IPS-15b (cell line): ENCODE measurements at regions not wholly inside any gene's neighbourhood (a gene's known extent, or its start where the extent isn't known, plus 50 kb on each side); places are given as distances from the start of the nearest gene placed in this dataset.
"Not testable (repeated sequence)": the region's sequence is repeated elsewhere in the genome, so short reads cannot be mapped to it uniquely, and the experiment has no call there.

Source experiments
- H3K27me3 ChIP-seq: one replicate; pipeline ENCODE4 v1.6.1; 2013; ENCODE audit warnings: low read length; ENCODE audit not compliant: control insufficient read depth, insufficient read depth
- H3K36me3 ChIP-seq: one replicate; pipeline ENCODE4 v1.6.1; 2013; ENCODE audit warnings: low read length; ENCODE audit not compliant: control insufficient read depth, insufficient read depth
- H3K4me1 ChIP-seq: one replicate; pipeline ENCODE4 v1.6.1; 2013; ENCODE audit warnings: mild to moderate bottlenecking, low read length; ENCODE audit not compliant: control insufficient read depth, insufficient read depth
- H3K4me3 ChIP-seq: one replicate; pipeline ENCODE4 v1.5.1; 2013; ENCODE audit warnings: low read depth, low read length
- H3K9ac ChIP-seq: one replicate; pipeline ENCODE4 v1.6.1; 2013; ENCODE audit warnings: low read depth, mild to moderate bottlenecking, low read length
- H3K9me3 ChIP-seq: one replicate; pipeline ENCODE4 v1.6.1; 2013; ENCODE audit warnings: mild to moderate bottlenecking, low read length; ENCODE audit not compliant: control insufficient read depth, insufficient read depth

DNA sequence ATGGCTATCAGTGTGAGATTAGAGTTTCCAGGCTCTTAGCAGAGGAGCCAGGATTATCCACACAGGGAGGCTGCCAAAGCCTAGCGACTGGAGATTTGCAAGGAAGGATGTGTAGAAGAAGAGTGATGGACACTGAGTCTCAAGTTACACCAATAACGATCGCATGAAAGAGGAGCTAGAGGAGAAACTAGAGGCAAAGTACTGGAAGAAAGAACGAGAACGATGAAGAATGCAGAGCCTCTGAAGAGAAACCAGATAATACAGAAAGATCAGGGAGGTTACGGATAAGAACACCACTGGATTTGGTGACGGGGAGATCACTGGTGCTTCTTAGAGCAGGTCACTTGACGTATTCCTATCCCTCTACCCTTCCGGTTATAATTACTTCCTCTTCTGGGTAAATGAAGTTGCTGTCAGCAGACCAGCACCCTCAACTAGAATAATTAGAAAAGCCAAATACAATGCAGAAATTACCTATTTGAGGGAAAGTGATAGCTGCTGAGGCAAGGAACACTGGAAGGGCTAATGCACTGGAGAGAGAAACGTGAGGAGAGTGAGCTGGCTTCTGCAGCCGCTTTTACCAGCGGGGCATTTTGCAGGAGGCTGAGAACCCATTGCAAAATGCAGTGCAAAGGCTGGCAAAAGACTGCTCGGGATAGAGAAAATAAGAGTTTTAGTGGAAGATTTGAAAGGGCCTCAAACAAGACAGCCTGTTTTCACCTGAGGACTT, 93.1 kb upstream of the HIF1A start:
- peaks cover 13% of the 10 kb centered on the region for H3K4me1 ChIP-seq
- no peaks in the 10 kb centered on the region for H3K27me3 ChIP-seq
- H3K9me3 ChIP-seq: no peaks in the 10 kb centered on the region
- no peak overlapping the region for H3K4me3 ChIP-seq
- H3K36me3 ChIP-seq: no peaks in the 10 kb centered on the region
- H3K9ac ChIP-seq: no peak overlapping the region

DNA sequence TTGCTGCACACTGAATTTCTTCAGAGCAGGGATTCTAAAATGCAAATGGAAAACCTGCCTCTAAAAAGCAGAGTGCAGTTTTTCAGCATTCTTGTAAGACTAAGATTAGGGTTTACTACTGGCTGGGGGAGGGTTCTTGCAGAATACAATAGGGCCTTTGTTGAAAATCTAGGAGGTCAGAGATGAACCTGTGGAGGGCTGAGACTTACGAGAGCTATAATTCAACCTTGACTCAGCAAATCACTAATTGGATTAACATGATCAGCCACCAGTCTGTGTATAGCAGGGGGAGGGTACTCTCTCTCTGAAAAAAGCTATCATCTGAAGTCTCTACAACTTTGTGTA, 92.6 kb upstream of the HIF1A start:
- peaks cover 11% of the 10 kb centered on the region for H3K4me1 ChIP-seq
- H3K9ac ChIP-seq: no peak overlapping the region

DNA sequence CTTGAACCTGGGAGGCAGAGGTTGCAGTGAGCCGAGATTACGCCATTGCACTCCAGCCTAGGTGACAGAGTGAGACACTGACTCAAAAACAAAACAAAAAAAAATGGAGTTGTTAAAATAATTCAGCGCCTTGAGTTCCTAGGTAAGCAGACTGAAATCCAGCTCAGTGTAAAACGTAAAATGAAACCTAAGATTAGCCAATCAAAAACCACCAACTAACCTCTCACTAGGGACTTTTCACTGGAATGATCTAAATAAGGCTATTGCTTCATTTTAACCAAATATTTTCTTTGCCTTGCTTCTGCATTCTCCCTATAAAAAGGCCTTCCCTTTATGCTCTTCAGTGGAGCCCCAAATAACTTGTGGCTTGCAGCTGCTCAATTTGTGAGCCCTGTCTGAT, 91.6 kb upstream of the HIF1A start:
- Histone ChIP-seq H3K36me3 (no peaks in the 10 kb centered on the region), H3K4me1 (peaks cover 12% of the 10 kb centered on the region), H3K27me3 (no peaks in the 10 kb centered on the region), H3K9ac (no peak overlapping the region), H3K4me3 (no peak overlapping the region), H3K9me3 (no peaks in the 10 kb centered on the region)

More for the DNA sequence above, 92.6 kb upstream of the HIF1A start:
- Histone ChIP-seq H3K9me3 (no peaks in the 10 kb centered on the region), H3K4me3 (no peak overlapping the region), H3K36me3 (no peaks in the 10 kb centered on the region), H3K27me3 (no peaks in the 10 kb centered on the region)

DNA sequence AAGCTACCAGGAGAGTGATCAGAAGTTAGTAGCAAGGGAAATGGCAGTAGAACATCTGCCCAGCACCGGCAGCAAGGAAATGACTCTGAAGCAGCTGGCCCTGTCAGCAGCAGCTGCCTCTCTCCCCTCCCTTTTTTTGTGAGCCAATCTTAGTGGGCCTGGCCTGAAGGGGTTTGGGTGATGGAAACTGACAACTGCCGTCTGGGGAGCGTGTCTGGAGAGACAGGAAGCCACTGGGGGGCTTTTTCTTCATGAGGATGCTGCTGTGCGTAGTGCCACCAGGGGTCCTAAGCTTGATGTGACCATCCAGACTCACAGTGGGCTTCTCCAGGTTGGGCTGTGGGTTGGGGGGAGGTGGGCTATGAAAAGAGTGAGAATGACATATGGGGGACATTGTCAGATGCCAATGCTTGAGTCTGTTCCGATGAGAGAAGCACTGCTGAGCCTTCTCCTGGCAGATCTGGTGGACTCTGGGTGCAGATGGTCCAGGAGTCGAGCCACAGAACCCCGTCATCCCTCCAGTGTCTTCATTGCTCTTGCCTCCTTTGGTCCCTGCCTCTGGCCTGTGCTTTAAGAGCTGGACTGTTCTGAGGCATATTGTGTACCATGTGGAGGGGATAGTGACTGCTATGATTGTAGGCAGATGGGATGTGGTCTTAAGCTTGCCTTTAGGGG, 87.6 kb upstream of the HIF1A start:
- Histone ChIP-seq H3K4me1 (peaks cover 19% of the 10 kb centered on the region), H3K9ac (no peak overlapping the region), H3K4me3 (no peak overlapping the region), H3K27me3 (no peaks in the 10 kb centered on the region), H3K36me3 (no peaks in the 10 kb centered on the region), H3K9me3 (no peaks in the 10 kb centered on the region)

DNA sequence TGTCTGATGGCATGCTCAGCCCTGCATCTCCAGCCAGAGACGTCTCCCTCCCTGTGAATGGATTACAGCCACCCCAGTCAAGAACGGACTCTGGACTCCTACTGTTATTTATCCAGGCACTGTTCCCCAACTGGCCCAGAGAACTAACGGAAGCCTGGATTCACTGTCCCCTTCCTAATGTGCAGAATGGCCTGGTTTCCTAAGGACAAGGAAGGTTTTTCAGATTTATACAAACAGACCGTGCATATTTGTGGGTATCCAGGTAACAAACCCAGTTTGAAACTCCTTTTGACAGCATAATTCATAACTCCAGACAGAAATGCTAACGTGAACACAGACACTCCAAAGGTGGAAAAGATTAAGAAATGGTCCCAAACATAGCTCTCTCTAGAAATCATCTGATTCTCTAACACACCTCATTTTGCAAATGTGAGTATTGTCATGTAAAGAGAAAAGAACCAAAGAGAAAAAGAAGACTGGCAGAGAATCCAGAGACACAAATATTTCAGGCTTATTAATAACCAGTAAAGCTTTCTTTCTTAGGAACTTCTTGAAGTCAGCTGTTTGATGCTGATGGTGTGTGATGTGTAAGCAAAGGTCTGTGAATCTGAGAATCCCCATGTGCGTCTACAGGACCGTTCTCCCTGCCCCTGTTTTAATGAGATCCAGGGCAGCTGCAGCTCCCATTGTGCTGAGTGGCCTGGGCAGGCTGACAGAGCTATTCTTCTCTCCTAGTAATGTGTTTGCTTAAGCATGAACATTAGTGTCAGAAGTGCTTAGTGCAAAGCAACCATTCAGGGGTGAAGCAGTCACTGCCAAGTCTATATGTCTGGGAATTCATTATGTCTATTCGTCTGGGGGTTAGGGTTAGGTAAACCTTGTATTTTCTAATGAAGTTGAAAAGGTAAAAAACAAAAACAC, 86.8 kb upstream of the HIF1A start:
- Histone ChIP-seq H3K9ac (no peak overlapping the region), H3K36me3 (no peaks in the 10 kb centered on the region), H3K4me3 (no peak overlapping the region), H3K27me3 (no peaks in the 10 kb centered on the region), H3K9me3 (no peaks in the 10 kb centered on the region), H3K4me1 (peaks cover 19% of the 10 kb centered on the region)

DNA sequence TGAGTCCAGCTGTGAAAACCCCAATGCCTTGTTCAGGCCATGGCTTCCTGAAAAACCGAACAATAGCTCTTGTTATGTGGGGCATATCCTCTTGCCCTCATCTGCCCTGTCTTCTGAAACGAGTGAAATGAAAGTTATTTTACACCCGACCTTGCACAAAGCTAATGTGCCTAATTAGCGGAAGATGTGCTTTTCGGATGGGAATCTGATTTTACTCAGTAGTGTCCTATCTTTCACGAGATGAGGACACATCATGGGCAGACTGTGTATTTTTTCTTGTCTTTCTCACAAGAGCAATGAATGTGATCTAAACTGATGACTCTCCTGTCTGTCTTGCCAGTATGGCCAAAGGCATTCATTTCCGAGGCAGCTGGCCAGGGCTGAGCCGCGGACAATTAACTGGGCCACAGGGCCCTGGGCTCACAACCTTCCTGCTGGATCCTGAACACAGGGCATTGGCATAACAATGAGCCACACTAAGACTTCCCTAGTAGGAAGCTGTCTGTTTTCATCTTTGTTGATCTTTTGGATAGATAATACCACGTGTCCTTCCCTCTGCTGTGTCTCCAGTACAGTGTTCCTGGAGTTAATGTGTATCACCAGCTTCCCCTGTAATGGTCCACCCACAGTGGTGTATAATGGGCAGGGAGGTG, 86.0 kb upstream of the HIF1A start:
- H3K27me3 ChIP-seq: no peaks in the 10 kb centered on the region
- H3K36me3 ChIP-seq: no peaks in the 10 kb centered on the region
- H3K9ac ChIP-seq: no peak overlapping the region
- no peak overlapping the region for H3K4me3 ChIP-seq
- no peaks in the 10 kb centered on the region for H3K9me3 ChIP-seq
- peaks cover 19% of the 10 kb centered on the region for H3K4me1 ChIP-seq

DNA sequence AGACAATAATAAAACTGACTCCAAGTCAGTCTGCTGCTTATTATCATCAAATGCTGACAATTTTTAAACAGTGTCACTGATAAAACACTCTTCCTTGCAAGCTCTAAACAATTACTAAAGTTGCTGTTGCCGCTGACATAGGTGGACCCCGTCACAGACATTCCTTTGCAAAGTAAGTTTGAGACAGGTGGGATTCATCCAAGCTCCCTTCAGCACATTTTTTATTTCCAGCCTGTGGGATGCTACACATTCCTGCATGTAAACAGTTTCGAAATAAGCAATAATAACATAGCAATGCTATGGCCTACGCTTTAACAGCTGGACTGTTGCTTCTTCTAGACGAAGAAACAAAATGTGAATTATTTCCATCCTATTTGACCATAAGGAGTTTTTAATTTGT, 85.4 kb upstream of the HIF1A start:
- Histone ChIP-seq H3K4me3 (no peak overlapping the region), H3K9me3 (no peaks in the 10 kb centered on the region), H3K36me3 (no peaks in the 10 kb centered on the region), H3K4me1 (peaks cover 19% of the 10 kb centered on the region), H3K9ac (no peak overlapping the region), H3K27me3 (no peaks in the 10 kb centered on the region)

DNA sequence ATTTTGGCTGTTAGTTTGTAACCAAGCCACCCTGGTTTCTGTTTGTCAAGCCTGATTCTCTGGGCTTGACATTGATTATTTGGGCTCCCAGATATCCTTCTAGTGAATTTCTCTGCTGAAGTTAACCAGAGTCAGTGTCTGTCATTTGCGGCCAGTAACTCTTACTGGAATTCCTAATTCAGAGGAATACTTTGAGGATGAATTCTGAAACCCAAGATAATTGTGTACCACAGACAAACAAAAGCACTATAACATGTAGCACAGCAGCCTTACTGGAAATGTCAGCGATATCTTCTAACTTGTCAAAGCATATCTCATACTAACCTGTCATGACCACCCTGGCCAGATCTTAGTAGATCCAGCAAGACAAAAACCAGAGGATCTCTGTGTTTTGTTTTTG, 84.4 kb upstream of the HIF1A start:
- Histone ChIP-seq H3K9ac (no peak overlapping the region), H3K27me3 (no peaks in the 10 kb centered on the region), H3K9me3 (no peaks in the 10 kb centered on the region), H3K4me3 (no peak overlapping the region), H3K36me3 (no peaks in the 10 kb centered on the region), H3K4me1 (peaks cover 19% of the 10 kb centered on the region)

DNA sequence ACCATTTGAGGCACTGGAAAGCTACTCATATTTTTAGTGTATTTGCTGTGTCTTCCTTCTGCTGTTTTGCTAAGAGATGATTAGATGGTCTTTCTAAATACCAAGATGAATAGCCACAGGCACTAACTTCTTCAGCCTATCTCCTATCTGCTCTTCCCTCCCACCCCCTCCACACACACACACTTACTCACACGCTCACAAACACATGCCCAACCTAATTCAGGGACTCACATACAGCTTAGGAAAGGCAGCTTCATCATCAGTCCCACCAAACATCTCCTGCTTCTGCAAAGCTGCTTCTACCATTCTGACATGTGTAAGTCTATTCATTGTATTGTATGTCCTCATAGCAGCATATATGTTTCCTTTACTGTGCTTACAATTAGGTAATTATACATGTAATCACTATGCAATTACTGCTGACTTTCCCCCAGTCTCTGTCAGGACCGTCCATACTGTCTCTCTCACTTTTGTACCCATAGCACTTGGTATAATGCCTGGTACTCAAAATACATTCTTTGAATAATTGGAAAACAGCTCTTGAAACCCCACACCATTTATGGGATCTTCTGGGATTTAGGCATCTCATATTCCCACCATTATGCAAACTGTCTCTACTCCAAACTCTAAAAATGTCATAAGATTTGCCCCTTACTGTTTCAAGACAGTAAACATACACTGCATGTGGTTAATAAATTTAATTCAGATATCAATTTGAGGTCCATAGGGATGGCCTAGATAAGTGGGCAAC, 83.3 kb upstream of the HIF1A start:
- Histone ChIP-seq H3K36me3 (no peaks in the 10 kb centered on the region), H3K9me3 (no peaks in the 10 kb centered on the region), H3K4me1 (peaks cover 19% of the 10 kb centered on the region), H3K4me3 (no peak overlapping the region), H3K27me3 (no peaks in the 10 kb centered on the region), H3K9ac (no peak overlapping the region)

DNA sequence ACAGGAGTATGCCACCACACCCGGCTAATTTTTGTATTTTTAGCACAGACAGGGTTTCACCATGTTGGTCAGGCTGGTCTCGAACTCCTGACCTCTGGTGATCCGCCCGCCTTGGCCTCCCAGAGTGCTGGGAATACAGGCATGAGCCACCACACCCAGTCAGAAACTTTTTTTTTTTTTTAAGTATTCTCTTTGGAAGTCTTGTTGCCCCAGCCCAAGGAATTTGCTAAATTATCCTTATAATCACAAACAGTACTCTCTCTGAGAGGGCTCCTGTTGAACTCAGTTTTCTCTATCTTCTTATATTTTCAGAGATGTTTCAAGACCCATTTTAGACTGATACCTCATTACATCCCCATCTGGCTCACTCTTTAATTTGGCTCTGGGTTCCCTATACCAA, 82.3 kb upstream of the HIF1A start:
- H3K27me3 ChIP-seq, H3K4me3 ChIP-seq, H3K9me3 ChIP-seq, H3K9ac ChIP-seq, H3K36me3 ChIP-seq: not testable (repeated sequence)
- peaks cover 19% of the 10 kb centered on the region for H3K4me1 ChIP-seq

DNA sequence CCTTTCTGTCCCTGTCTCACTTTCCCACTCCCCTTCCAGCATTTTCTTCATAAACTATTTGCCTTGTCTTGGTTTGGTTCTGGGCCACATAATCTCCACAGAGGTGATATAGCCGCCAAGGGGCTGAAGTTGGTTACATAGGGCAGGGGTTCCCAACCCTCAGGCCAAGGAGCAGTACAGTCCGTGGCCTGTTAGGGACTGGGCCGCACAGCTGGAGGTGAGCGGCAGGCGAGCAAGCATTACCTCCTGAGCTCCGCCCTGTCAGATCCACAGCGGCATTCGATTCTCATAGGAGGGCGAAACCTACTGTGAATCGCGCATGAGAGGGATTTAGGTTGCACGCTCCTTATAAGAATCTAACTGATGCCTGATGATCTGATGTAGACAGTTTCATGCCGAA, 80.6 kb upstream of the HIF1A start:
- no peak overlapping the region for H3K9ac ChIP-seq
- no peaks in the 10 kb centered on the region for H3K9me3 ChIP-seq
- H3K4me1 ChIP-seq: peaks cover 6% of the 10 kb centered on the region

More for the DNA sequence above, 80.6 kb upstream of the HIF1A start:
- Histone ChIP-seq H3K27me3 (no peaks in the 10 kb centered on the region), H3K4me3 (no peak overlapping the region), H3K36me3 (no peaks in the 10 kb centered on the region)
